ENCODE measurements at regions not wholly inside any gene's neighbourhood (a gene's known extent, or its start where the extent isn't known, plus 50 kb on each side); places are given as distances from the start of the nearest gene placed in this dataset.

DNA sequence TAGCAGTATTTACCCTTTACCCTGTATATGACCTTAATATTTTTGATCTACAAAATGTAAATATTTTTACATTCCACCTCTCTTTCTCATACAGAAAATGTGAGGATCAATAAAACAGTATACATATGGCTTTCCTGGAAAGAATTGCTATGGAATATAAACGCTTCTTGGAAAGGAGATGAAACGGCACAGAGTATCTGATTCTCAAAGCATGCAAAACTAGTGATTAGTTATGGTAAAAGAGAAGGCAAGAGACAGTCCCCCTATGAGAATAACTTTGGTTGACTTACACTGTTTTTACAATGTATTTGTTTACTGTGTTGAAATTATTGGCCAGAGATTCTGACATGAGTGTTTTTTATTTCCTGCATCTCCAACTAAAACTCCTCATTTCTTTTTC, 204.6 kb upstream of the C21orf91 start:
- TF ChIP-seq EZH2 (conservative IDR thresholded peaks at IDR 0.05; ENCODE audit: low read depth, low read length) (no peak), ZNF263 (CRISPR knock-in tag; IDR thresholded peaks at IDR 0.05) (no peak), YY1 (IDR thresholded peaks at IDR 0.05; ENCODE audit: insufficient read depth, insufficient replicate concordance, low read depth, low read length) (no peak), FOXP1 (IDR thresholded peaks at IDR 0.05) (no peak), FOXP1 (CRISPR knock-in tag; IDR thresholded peaks at IDR 0.05) (no peak), TBP (CRISPR knock-in tag; IDR thresholded peaks at IDR 0.05) (no peak), MTERF4 (CRISPR knock-in tag; IDR thresholded peaks at IDR 0.05) (no peak), HNRNPH1 (optimal IDR thresholded peaks at IDR 0.05; ENCODE audit: low read depth, low read length) (no peak), JUNB (CRISPR knock-in tag; IDR thresholded peaks at IDR 0.05; ENCODE audit: borderline replicate concordance) (no peak), ZNF672 (CRISPR knock-in tag; IDR thresholded peaks at IDR 0.05) (no peak)
- TF ChIP-seq, protein P1, sequence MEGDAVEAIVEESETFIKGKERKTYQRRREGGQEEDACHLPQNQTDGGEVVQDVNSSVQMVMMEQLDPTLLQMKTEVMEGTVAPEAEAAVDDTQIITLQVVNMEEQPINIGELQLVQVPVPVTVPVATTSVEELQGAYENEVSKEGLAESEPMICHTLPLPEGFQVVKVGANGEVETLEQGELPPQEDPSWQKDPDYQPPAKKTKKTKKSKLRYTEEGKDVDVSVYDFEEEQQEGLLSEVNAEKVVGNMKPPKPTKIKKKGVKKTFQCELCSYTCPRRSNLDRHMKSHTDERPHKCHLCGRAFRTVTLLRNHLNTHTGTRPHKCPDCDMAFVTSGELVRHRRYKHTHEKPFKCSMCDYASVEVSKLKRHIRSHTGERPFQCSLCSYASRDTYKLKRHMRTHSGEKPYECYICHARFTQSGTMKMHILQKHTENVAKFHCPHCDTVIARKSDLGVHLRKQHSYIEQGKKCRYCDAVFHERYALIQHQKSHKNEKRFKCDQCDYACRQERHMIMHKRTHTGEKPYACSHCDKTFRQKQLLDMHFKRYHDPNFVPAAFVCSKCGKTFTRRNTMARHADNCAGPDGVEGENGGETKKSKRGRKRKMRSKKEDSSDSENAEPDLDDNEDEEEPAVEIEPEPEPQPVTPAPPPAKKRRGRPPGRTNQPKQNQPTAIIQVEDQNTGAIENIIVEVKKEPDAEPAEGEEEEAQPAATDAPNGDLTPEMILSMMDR (CRISPR knock-in tag; IDR thresholded peaks at IDR 0.05): no peak
- TF ChIP-seq, protein P2, sequence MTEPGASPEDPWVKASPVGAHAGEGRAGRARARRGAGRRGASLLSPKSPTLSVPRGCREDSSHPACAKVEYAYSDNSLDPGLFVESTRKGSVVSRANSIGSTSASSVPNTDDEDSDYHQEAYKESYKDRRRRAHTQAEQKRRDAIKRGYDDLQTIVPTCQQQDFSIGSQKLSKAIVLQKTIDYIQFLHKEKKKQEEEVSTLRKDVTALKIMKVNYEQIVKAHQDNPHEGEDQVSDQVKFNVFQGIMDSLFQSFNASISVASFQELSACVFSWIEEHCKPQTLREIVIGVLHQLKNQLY (CRISPR knock-in tag; IDR thresholded peaks at IDR 0.05): no peak

All from HepG2 (cell line).